ENCODE measurements at regions not wholly inside any gene's neighbourhood (a gene's known extent, or its start where the extent isn't known, plus 50 kb on each side); places are given as distances from the start of the nearest gene placed in this dataset.

DNA sequence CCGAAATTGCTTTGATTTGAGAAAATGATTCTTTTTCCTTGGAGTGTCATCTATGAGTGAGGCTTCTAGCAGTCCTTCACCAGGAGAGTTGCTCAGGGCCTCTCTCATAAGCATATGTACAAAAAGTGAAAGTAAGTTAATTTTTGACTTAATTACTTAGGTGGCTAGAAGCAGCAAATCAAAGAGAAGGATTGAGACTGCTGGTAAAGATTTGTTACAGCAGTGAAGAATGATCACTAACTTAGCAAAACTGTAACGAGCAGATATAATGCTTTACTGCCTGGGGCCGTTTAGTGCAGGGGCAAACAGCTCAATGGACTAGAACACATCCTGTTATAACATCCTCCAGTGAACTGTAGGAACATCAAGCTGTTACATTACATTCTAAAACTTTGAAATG, 167.8 kb upstream of the RIPOR2 start:
- TF ChIP-seq CTCF (IDR thresholded peaks at IDR 0.05) (no peak), ZFX (IDR thresholded peaks at IDR 0.05; ENCODE audit: borderline replicate concordance) (no peak)
